ENCODE measurements at regions not wholly inside any gene's neighbourhood (a gene's known extent, or its start where the extent isn't known, plus 50 kb on each side); places are given as distances from the start of the nearest gene placed in this dataset.
"Not testable (repeated sequence)": the region's sequence is repeated elsewhere in the genome, so short reads cannot be mapped to it uniquely, and the experiment has no call there.

GRCh38 chr14:49073292-49073691 lies 512.9 kb downstream of the RPS29 start:
- not testable (repeated sequence) for TF ChIP-seq CTCF (conservative IDR thresholded peaks at IDR 0.05; ENCODE audit: low read depth, low read length); EZH2 (IDR thresholded peaks at IDR 0.05; ENCODE audit: borderline replicate concordance, low read depth, low read length, poor library complexity, severe bottlenecking)
